Lower leg skin (tissue), 3 donors: ENCODE measurements at regions not wholly inside any gene's neighbourhood (a gene's known extent, or its start where the extent isn't known, plus 50 kb on each side); places are given as distances from the start of the nearest gene placed in this dataset.

Experiments used
- CTCF ChIP-seq, 3 donors: fragments of 450-650 bp; IDR thresholded peaks; one replicate each; pipeline ENCODE4 v1.5.1; 2016; ENCODE audit warnings: antibody characterized with exemption in 3 of 3, mild to moderate bottlenecking in 3 of 3, moderate library complexity in 2 of 3
- POLR2A ChIP-seq, 2 donors: fragments of 450-650 bp; IDR thresholded peaks; one replicate each; pipeline ENCODE4 v1.6.1; 2016 to 2017; ENCODE audit warnings: antibody characterized with exemption in 2 of 2, mild to moderate bottlenecking in 1 of 2, moderate library complexity in 1 of 2

- TF ChIP-seq CTCF (IDR thresholded peaks at IDR 0.05) (no peak), POLR2A (IDR thresholded peaks at IDR 0.05) (no peak)
Measured at GRCh38 chr14:96637521-96637920, 135.3 kb downstream of the PAPOLA start.
